ENCODE measurements at regions not wholly inside any gene's neighbourhood (a gene's known extent, or its start where the extent isn't known, plus 50 kb on each side); places are given as distances from the start of the nearest gene placed in this dataset.

DNA sequence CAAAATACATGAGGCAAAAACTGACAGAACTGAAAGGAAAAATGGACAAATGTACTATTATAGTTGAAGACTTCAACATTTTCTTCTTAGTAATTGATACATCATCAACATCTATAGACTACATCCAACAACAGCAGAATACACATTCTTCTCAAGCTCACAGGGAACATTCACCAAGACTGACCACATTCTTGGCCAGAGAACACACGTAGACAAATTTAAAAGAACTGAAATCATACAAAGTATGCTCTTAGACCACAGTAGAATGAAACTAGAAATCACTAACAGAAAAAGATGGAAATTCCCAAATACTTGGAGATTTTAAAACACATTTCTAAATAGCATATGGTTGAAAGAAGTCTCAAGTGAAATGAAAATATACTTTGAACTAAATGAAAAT is 55.1 kb upstream of the NSMCE3 start:
- Mint-ChIP-seq H3K4me1 (no peaks in the 10 kb centered on the region), H3K4me3 (no peak overlapping the region), H3K27ac (no peak overlapping the region), H3K36me3 (no peaks in the 10 kb centered on the region), H3K9me3 (ENCODE audit: low read depth) (peaks cover 15% of the 10 kb centered on the region), H3K27me3 (peaks cover 15% of the 10 kb centered on the region)
- CTCF ChIA-PET, result no interaction called here
- no peak for DNase-seq
- ATAC-seq, result no peak

DNA sequence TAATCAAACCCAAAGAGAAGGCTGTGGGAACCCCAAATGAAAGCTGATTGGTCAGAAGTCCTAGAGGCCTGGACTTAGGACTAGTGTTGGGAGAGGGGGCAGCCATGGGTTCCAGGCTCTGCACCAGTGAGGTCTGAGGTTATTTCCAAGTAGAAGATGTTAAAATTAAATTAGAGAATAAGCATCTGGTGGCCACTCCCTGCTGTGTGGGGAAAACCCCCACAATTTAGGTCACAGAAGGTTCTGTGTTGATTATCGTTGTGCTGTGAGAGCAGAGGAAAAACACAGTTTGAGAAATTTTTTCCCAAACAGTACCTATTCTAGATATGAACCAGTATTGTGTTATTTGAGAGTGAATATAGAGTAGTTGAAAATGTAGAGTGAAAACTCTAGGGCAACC is 53.9 kb upstream of the NSMCE3 start:
- Mint-ChIP-seq H3K9me3 (ENCODE audit: low read depth) (peaks cover 15% of the 10 kb centered on the region), H3K4me3 (no peak overlapping the region), H3K27me3 (peaks cover 15% of the 10 kb centered on the region), H3K36me3 (no peaks in the 10 kb centered on the region), H3K27ac (no peak overlapping the region), H3K4me1 (no peaks in the 10 kb centered on the region)
- CTCF ChIA-PET, result no interaction called here
- DNase-seq (no peak), ATAC-seq (no peak)

DNA sequence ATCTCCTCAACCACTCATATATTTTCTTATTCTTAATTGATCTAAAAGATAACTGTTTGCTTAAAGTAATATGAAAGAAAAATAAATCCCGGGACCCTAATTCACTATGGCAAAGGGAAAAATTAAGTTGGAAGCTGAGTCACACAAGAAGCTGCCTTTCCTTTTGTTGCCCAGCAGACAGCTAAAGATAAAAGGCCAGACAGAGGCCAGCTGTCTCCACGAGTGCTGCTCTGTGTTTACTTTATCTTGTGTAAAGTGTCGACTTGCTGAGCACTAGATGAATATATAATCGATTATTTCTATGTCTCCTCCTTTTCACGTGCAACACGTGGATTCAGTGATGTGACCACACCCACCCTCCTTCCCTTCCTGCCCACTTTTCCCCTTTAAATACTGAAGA is 52.8 kb upstream of the NSMCE3 start:
- CTCF ChIA-PET, result interaction anchor here (0.7 kb wide), 1 partner anchor 11 kb away, joined by 3 read pairs; no protein-coding TSS in a partner anchor
- peaks cover 15% of the 10 kb centered on the region for H3K9me3 Mint-ChIP-seq (ENCODE audit: low read depth)
- H3K27ac Mint-ChIP-seq, result no peak overlapping the region

DNA sequence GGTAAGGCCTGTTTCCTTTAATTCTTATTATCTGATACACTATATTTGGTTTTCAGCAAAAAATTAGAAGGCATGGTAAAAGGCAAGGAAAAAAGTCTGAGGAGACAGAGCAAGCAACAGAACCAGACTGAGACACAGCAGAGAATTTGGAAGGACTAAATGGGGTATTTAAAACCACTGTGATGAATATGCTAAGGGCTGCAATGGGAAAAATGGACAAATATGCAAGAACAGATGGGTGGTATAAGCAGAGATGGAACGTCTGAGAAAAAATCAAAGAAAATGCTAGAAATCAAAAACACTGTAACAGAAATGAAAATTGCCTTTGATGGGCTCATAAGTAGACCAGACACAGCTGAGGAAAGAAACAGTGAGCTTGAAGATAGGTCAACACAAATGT is 50.8 kb upstream of the NSMCE3 start:
- H3K36me3 Mint-ChIP-seq, result no peaks in the 10 kb centered on the region
- peaks cover 9% of the 10 kb centered on the region for H3K9me3 Mint-ChIP-seq (ENCODE audit: low read depth)
- H3K4me1 Mint-ChIP-seq, result no peaks in the 10 kb centered on the region
- no peak for DNase-seq
- CTCF ChIA-PET, result no interaction called here
- peaks cover 7% of the 10 kb centered on the region for H3K27me3 Mint-ChIP-seq
- ATAC-seq, result no peak
- no peak overlapping the region for H3K27ac Mint-ChIP-seq
- no peak overlapping the region for H3K4me3 Mint-ChIP-seq

More for the DNA sequence above, 52.8 kb upstream of the NSMCE3 start:
- ATAC-seq (no peak), DNase-seq (no peak)
- peaks cover 15% of the 10 kb centered on the region for H3K27me3 Mint-ChIP-seq
- H3K4me3 Mint-ChIP-seq, result no peak overlapping the region
- no peaks in the 10 kb centered on the region for H3K4me1 Mint-ChIP-seq
- no peaks in the 10 kb centered on the region for H3K36me3 Mint-ChIP-seq

DNA sequence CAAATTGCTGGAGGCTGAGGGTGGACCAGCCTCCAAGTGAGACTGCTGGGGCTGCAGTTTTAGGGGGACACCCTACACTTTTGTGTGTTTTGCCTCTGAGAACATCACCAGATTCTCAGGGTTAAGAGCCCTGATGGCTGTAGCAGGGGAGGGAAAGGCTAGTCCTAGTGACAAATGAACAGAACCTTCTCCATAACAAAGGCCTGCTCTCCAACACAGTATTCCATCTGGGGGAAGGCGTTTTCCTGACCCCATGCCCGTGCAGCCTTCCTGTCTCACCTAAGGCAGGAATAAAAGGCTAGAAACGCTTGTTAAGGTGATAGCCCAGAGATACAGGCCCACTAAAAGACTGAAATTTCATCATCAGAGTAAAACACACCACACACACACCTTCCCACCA is 50.2 kb upstream of the NSMCE3 start:
- CTCF ChIA-PET, result no interaction called here
- H3K4me1 Mint-ChIP-seq, result no peaks in the 10 kb centered on the region
- H3K27ac Mint-ChIP-seq, result no peak overlapping the region
- H3K4me3 Mint-ChIP-seq, result no peak overlapping the region
- H3K27me3 Mint-ChIP-seq, result peaks cover 9% of the 10 kb centered on the region
- peaks cover 5% of the 10 kb centered on the region for H3K9me3 Mint-ChIP-seq (ENCODE audit: low read depth)
- DNase-seq (no peak), ATAC-seq (no peak)
- no peaks in the 10 kb centered on the region for H3K36me3 Mint-ChIP-seq

Measured in activated CD8-positive, alpha-beta memory T cell treated with anti-CD3 and anti-CD28 coated beads, Interleukin-2, amount 10 ng/mL, durations not matched to agents 7 days and 5 days (primary cell).